Superior temporal gyrus (tissue), 1 donor: ENCODE measurements at regions not wholly inside any gene's neighbourhood (a gene's known extent, or its start where the extent isn't known, plus 50 kb on each side); places are given as distances from the start of the nearest gene placed in this dataset.

ENCODE experiments used
- DNase-seq: peaks from one replicate; pipeline ENCODE4 v3.0.0-alpha.2; 2016; ENCODE audit errors: extremely low spot score

DNA sequence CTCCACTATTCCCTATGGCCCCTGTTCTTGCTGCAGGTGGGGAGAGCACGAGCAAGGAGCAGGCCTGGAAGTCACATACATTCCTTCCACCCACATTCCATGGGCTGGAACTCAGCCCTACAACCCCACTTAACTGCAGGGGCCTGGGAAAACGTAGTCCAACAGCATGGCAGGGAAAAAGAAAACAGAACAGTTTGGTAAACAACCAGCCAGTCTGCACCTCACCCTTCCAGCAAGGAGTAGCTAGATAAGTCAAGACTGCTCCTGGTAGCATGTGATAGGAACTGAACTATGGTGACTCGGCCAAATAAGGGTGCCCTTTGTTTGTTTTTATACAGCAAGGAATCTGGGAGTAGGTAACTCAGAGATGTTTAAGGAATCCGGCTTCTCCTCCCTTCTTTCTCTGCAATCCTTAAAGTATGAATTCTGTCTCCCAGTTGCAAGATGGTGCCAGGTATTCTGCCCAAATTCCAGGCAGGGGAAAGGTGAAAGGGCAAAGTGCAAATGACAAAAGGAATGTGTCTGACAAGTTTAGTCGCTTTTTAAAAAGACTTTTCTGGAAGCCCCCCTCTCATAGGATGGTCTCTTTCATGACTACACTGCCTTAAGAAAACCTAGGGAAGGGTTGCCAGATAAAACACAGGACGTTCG lies 311.7 kb upstream of the NEBL start:
- DNase-seq: no peak

DNA sequence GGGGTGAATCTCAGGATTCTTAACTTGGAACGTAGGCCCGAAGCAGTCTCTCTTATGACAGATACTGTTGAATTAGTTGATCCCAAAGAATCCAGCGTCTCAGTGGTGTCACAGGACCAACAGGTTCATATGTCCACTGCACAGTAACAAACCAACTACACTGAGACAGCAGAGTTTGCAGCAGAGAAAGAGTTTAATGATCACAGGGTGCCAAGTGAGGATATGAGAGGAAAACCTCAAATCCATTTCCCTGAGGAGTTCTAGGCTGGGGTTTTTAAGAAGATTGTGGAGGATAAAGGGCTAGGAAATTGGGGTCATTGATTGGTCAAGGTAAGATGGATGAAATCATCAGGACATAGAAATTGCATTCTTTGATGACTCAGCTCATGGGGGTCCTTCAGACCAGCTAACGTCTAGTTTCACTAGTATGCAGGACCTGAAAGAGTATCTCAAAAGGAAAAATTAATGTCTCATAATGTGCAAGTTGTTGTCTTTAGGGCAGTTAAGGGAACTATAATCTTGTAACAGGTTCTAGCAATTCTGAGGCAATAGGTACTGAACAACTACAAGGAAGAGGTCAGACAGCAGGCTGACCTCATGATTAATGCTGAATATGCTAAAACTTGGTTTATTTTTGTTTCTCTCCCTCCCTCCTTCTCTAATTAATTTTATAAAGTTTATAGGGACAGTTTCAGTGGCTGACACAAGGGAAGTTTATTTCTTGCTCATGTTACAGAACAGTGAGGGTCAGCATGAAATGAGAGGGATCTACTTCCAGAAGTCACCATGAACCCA lies 310.9 kb upstream of the NEBL start:
- DNase-seq: no peak

DNA sequence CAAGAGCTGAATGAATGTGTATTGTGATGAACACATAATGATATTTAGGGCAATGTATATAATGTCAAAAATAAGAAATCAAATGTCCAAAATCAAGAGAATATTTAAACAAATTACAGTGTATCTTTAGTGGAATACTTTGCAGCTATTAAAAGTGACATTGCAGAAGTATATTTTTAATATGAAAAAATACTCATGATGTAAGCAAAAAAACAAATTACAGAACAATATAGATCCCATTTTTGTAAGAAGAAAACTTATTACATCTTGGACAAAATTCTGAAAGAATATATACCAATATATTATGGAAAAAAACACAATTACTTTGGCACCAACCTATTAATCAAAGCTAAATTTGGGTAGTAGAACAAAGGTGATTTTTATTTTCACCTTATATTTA lies 308.2 kb upstream of the NEBL start:
- DNase-seq: no peak

DNA sequence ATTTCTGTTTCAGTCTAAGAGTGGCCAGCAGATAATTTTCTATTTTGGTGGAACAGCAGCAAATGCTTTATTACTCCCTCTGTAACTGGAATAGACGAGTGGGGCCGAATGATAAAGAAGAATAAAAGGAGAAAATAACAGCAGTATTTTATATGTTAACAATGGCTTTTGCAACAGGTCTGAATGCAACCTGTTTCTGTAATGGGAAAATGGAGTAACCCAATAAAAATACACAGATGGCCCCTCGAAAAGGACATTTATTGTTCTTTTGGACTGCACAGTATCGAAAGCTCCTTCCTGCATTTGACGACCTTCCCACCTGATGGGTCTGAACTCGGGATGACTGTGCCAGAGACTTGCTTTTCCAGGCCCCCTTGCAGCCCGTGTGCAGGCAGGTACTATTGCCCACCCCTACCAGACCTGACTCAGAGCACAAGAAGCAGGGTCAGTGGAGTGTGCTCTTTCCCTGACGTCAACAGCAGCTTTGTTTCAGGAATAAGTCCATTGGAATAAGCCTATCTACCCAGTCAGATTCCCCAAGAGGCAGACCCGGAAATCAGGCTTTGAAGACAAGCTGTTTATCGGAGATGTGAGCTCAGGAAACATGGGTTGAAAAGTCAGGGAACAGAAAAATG lies 306.5 kb upstream of the NEBL start:
- DNase-seq: no peak

DNA sequence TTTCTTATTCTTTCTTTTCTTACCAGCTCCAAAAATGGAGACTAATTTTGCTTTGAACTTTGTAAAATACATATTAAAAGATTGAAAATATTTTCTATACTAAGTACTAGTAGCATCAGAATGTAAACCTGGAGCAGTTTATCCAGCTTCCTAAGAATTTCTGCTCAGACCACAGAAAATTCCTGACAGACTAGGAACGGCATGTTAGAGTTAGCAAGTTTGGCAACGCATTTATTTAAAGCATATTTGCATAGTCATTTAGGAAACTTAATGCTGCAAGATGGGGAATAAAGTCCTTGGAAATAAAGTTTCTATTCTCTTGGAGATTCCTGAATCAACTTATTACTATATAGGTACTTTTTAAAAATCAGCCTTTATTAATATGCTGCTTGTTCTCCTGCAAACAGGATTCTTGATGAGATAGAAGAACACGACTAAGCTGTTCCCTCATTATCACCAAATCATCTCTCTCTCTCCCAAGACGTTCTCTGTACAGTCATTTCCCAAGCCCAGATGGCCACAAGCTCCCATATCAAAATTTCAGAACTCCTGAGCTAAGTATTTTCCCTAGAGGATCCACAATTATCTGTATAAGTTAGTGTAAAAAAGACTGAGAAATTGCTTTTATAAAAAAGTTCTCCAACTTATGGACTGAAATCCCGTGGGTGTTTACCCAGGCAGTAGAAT lies 305.8 kb upstream of the NEBL start:
- DNase-seq: no peak

DNA sequence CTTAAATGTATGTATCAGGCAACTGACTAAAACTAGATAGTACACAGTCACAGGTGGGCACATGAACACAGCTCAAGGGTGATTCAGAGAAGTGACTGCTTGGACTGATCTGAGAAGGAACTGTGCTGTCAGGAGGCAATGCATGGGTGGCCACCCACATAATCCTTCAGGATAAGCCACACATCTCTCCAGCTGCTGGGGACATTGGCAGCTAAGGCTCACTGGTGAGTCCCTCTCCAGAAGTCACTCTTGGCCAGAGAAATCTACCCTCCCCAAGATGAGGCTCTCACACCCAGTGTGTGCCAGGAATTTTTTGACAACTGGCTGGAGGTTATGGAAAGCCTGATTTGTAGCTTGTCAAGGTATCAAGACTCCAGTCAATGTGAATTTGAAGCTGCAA lies 302.4 kb upstream of the NEBL start:
- DNase-seq: no peak

DNA sequence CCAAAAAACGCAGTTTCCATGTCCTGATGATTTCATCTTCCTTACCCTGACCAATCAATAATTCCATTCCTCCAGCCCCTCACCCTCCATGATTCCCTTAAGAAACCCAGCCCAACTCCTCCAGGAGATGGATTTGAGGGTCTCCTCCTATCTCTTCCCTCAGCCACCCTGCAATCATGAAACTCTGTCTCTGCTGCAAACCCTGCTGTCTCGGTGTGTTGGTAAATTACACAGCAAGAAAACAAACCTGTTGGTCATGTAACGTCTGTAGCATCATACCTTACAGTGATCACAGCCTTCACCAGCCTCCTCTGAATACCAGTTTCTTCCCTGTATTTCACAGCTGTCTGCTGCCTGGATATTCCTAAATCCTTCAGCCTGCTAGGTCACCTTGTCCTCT lies 300.7 kb upstream of the NEBL start:
- DNase-seq: no peak

DNA sequence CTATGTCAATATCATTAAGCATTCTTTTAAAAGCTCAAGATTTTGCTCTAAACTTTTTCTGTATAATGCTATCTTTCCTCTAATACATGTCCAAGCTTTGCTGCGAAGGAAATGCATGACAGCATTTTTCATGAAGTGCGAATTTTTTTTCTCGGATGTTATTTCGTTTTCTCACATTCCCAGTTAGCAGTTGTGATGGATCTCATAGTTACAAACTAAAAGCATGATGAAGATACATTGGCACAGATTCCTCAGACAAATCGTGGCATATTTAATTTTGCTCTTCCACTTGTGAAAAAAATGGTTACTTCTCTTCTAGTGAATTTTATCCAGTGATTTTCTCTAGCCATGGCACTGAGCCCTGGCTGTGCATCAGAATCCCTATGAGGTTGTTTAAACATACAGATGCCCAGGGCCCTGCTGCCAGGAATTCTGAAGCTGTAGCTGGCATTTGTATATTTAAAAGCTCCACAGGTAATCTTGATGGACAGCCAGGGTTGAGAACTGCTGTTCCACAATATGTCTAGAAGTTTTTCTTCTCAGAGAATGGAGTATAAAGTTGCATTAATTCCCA lies 299.8 kb upstream of the NEBL start:
- peak; percentile 49 for DNase-seq

DNA sequence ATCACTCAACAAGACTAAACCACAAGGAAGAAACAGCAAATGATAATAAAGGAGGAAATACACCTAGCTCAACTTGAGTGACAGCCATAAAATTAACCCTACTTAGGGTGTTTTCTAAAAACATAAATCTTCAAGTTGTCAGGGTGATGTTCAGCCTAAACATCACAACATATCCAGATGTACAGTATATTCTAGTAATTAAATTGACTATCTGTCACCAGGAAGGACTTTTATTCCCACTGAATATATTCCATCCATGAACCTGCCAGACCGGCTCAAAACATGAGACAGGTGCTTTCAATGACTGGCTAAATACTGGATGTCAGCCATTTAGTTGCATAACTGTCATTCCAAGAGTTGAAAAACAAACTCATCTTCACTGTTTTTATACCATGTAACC lies 298.1 kb upstream of the NEBL start:
- DNase-seq: no peak

DNA sequence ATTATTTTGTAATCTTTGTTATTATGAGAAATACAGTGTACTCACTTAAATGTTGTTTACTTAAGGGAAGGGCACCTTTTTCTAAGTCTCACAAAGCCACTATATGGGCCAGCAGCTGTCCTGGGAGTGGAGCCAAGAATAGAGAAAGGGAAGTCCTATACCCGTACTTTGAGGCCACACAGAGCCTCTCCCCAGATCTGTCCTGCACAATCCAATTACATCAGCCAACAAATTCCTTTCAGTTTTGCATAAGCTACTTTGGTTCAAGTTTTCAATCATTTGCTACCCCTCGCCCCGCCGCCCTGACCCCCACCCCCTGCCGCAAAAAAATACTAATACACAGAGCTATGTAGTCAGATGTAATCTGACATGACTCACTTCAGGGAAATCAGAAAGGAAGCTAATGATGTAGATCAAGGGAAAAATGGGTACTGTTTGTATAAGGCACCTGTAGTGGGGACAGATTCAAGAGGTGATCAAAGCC lies 297.4 kb upstream of the NEBL start:
- DNase-seq: no peak

DNA sequence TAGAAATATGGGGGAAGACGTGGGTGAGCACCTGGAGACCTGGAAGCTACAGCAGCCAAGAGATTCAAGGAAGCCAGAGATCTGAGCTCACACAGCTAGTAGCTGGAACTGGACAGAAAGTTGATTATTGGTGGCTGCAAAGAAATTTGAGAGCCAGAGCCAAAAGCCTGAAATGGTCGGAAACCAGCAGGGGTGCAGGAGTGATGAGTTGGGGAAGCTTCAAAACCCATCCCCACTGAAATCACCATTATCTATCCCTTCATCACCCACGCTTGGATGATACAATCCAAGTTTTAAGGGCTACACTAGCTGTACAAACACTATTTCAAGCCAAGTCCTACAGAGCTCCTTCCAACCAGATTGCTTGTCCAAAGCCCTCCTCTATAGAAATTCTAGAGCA lies 296.1 kb upstream of the NEBL start:
- no peak for DNase-seq

DNA sequence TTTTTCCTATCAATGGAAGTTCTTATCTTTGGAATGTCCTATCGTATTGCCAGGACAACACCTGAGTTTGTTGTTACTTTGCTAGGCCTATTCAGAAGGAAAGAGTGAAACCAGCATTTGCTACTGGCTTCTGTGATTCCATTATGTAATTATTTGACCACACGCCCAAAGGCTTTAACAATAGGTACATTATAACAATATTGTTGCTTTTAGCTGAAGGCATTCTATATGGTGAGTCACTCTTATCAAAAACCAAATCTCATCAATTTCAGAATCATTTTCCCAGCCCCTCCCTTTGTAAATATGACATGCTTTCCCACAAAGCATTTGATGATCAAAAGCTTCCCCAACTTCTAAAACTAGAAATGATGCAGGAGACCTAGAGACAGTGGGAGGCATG lies 294.4 kb upstream of the NEBL start:
- no peak for DNase-seq

DNA sequence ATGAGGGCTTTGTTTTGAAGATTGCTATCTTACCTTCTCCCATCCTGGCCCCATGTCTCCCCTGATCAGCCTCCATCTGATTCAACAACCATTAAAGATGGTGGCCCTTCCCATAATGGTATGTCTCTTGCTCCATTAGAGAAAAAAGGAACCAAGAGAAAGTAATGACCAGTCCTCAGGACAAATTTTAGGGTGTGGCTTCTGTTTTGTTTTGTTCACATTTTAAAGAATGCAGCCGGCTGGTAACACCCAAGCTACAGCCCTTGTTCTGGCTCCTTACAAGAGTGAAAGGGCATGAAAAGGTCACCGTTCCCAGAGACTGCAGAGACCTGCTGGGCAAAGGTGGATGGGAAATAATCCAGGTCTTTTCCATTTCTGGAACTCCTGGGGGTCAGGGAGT lies 287.9 kb upstream of the NEBL start:
- no peak for DNase-seq

DNA sequence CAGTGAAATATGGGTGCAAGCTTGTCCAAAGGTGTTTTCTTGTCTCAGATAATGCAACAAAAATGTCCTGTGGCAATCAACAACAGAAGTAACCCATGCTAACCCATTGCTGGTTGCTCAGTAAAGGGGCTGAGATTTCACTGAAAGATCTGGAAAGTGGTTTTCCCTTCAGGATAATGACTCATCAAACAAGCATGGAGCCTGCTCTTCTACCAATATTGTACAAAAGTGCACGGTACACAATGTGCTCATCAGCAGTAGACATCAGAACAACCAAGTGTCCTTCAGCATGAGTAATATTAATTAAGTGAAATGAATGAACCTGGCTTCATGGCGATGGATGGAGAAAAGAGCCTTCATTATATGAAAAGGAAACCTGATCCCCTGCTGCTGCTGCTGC lies 287.1 kb upstream of the NEBL start:
- no peak for DNase-seq

DNA sequence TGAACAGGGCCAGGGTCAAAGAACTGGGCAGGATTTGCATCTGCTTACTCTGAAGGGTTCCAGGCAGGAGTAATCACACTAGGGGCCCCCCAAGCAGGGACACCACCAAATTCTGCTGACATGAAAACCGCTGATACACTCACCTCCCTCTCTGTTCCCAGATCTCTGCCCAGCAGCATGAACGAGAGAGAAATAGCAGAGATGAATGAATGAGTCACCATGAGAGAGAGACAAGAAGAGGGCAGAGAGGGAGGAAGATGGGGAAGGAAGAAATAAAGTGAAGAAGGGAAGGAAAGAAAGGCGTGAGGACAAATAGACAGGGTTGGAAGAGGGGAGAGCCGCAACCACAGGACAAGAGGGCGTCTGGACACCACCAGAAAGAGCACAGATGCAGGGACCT lies 285.9 kb upstream of the NEBL start:
- no peak for DNase-seq

DNA sequence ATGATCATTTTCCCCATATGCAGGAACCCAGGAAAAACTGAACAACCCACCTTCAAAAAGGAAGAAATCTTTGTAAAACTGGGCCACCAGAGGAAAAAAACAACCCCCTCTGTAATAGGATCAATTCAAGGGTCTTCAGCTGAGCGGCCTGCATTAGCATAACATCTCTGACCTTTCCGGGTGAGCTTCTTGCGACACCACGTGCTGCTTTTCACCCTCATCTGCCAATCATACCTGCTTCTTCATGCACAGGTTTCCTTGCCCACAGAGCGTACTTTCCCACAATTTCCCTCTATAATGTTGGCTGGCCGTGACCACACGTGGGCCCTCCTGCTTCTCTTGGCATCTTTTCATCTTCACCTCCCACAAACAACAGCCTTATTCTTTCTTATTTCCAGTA lies 284.3 kb upstream of the NEBL start:
- DNase-seq: no peak

DNA sequence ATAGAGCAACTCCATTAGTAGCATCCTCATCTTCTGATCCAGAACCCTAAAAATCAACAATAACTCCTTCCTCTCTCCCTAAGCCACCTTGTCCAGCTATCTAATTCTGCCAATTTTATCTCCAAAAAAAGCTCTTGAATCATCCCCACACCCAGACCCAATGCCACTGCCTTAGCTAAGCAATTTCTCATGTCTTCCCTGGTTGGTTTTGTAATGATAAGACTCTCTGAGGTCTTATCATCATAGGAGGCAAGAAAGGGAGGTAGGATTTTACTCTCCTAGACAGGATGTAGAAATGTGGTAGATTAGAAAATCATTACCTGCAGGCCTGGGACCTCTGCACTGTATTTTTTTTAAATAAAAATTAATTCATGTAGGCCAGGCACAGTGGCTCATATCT lies 283.5 kb upstream of the NEBL start:
- no peak for DNase-seq

DNA sequence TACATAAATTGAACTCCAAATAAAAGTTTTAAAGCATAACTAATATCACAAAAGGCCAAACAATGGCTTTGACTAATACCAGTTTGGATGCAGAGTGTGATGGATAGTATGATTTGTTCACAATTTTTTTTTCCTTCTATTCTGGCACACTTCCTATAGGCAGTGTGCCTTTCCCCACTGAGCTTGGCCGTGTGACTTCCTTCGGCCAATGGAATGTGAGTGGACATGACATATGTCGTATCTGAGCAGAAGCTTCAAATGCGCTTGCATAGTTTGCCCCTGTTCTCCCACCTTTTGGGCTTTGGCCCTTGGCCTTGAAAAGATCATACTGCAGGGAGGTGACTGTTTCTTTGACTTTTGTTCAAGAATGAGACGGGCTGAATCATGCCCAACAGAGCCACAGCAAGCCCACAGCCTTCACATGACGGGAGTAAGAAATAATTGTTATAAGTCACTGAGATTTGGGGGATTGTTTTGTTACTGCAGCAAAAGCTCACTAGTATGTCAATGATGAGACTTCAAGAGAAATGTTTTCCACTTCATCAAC lies 279.9 kb upstream of the NEBL start:
- no peak for DNase-seq

DNA sequence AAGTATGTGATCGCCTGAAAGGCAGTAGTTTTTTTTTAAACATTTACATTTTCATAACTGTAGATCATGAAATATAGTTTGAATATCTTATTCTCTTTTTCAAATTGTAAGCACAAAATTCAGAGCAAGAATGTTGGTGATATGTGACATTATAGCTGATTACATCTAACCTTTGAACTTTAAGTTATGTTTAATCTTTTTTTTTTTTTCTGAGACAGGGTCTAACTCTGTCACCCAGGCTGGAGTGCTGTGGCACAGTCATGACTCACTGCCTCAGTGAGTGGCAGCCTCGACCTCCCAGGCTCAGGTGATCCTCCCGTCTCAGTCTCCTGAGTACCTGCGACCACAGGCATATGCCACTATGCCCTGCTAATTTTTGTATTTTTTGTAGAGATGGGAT lies 278.7 kb upstream of the NEBL start:
- no peak for DNase-seq

DNA sequence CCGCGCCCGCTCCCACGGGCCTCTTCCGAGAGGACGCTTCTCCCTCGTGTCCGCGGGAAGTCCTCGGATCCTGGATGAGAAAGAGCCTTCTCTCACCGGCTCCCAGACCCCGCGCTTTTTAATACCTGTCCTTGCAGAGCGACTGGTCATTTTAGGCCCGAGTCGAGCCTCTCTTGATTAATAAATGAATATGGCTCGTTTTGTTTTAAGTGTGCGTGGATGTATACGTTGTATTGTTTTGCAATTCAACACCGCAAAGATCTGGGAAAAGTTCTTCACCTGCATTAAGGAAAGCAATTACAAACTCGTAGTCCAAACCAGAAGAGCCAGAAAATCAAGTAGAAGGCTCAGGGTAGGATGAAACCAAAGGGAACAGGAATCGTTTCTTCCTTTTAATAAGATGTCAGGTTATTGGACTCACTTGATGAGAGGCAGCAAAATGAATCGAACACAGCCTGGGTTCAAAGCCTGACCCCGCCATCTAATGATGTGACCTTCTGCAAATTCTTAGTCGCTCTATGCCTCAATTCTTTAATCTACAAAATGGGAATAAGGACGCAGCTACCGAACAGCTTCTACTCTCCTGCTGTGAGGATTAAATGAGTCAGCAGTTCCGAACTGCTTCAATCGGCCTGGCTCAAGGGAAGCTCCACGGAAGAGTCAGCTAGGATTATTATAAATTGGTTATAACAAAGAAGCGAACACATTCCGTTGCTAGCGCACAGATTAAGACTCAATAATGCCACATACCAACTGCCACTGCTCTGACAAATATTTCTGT lies 277.8 kb upstream of the NEBL start:
- peak; percentile 21 for DNase-seq
